Endothelial cell (in vitro differentiated cells): ENCODE measurements at regions not wholly inside any gene's neighbourhood (a gene's known extent, or its start where the extent isn't known, plus 50 kb on each side); places are given as distances from the start of the nearest gene placed in this dataset.

Source experiments
- DNase-seq: peaks from one replicate; pipeline ENCODE4 v3.0.0; 2021; ENCODE audit warnings: low spot score
- H3K27ac Mint-ChIP-seq: one replicate; pipeline ENCODE4 v1.8.0; 2021; ENCODE audit warnings: mixed read lengths, inconsistent platforms; ENCODE audit not compliant: unreplicated experiment
- H3K27me3 Mint-ChIP-seq: one replicate; pipeline ENCODE4 v1.8.0; 2021; ENCODE audit warnings: mild to moderate bottlenecking, moderate library complexity, mixed read lengths, inconsistent platforms; ENCODE audit not compliant: unreplicated experiment
- H3K36me3 Mint-ChIP-seq: one replicate; pipeline ENCODE4 v1.8.0; 2021; ENCODE audit warnings: mild to moderate bottlenecking, low read depth, mixed read lengths, inconsistent platforms; ENCODE audit not compliant: unreplicated experiment
- H3K4me1 Mint-ChIP-seq: one replicate; pipeline ENCODE4 v1.8.0; 2021; ENCODE audit warnings: mild to moderate bottlenecking, mixed read lengths, inconsistent platforms; ENCODE audit not compliant: unreplicated experiment
- H3K4me3 Mint-ChIP-seq: one replicate; pipeline ENCODE4 v1.8.0; 2021; ENCODE audit warnings: mild to moderate bottlenecking, mixed read lengths, inconsistent platforms; ENCODE audit not compliant: unreplicated experiment
- H3K9me3 Mint-ChIP-seq: one replicate; pipeline ENCODE4 v1.8.0; 2021; ENCODE audit warnings: mixed read lengths, inconsistent platforms; ENCODE audit not compliant: unreplicated experiment
- CTCF ChIP-seq: fragments of 200-600 bp; sonication (generic); IDR thresholded peaks from one replicate; pipeline ENCODE4 v1.5.0; 2021; ENCODE audit warnings: antibody characterized with exemption; ENCODE audit not compliant: unreplicated experiment

GRCh38 chr3:88921986-88922385, 185.4 kb upstream of the EPHA3 start:
- no peak overlapping the region for H3K4me3 Mint-ChIP-seq
- no peak for TF ChIP-seq CTCF
- no peak for DNase-seq
- no peaks in the 10 kb centered on the region for H3K9me3 Mint-ChIP-seq
- H3K36me3 Mint-ChIP-seq, result no peaks in the 10 kb centered on the region
- H3K4me1 Mint-ChIP-seq, result no peaks in the 10 kb centered on the region
- no peak overlapping the region for H3K27ac Mint-ChIP-seq
- H3K27me3 Mint-ChIP-seq, result no peaks in the 10 kb centered on the region

- Mint-ChIP-seq H3K27me3 (no peaks in the 10 kb centered on the region), H3K9me3 (no peaks in the 10 kb centered on the region), H3K4me3 (no peak overlapping the region), H3K4me1 (no peaks in the 10 kb centered on the region), H3K36me3 (no peaks in the 10 kb centered on the region), H3K27ac (no peak overlapping the region)
- no peak for DNase-seq
- no peak for TF ChIP-seq CTCF
Measured at GRCh38 chr3:88926221-88926620, 181.2 kb upstream of the EPHA3 start.

GRCh38 chr3:88930611-88931010, 176.8 kb upstream of the EPHA3 start:
- no peaks in the 10 kb centered on the region for H3K36me3 Mint-ChIP-seq

GRCh38 chr3:88936831-88937230, 170.6 kb upstream of the EPHA3 start:
- Mint-ChIP-seq H3K27me3 (no peaks in the 10 kb centered on the region), H3K4me1 (no peaks in the 10 kb centered on the region), H3K4me3 (no peak overlapping the region), H3K36me3 (no peaks in the 10 kb centered on the region), H3K27ac (no peak overlapping the region), H3K9me3 (no peaks in the 10 kb centered on the region)
- no peak for DNase-seq
- TF ChIP-seq CTCF, result no peak

More at GRCh38 chr3:88930611-88931010, 176.8 kb upstream of the EPHA3 start:
- Mint-ChIP-seq H3K9me3 (no peaks in the 10 kb centered on the region), H3K4me1 (no peaks in the 10 kb centered on the region), H3K27me3 (no peaks in the 10 kb centered on the region), H3K4me3 (no peak overlapping the region), H3K27ac (no peak overlapping the region)
- no peak for TF ChIP-seq CTCF
- no peak for DNase-seq

- Mint-ChIP-seq H3K27ac (no peak overlapping the region), H3K4me3 (no peak overlapping the region), H3K9me3 (no peaks in the 10 kb centered on the region), H3K27me3 (no peaks in the 10 kb centered on the region), H3K4me1 (no peaks in the 10 kb centered on the region), H3K36me3 (no peaks in the 10 kb centered on the region)
- no peak for TF ChIP-seq CTCF
- no peak for DNase-seq
Measured at GRCh38 chr3:88940296-88940695, 167.1 kb upstream of the EPHA3 start.
